ENCODE measurements at regions not wholly inside any gene's neighbourhood (a gene's known extent, or its start where the extent isn't known, plus 50 kb on each side); places are given as distances from the start of the nearest gene placed in this dataset.

- no peak for TF ChIP-seq ZNF274 (IDR thresholded peaks at IDR 0.05; ENCODE audit: low read depth, low read length)
- TF ChIP-seq SUZ12 (IDR thresholded peaks at IDR 0.05; ENCODE audit: extremely low read depth, insufficient read depth, insufficient read length): no peak
- TF ChIP-seq YY1 (IDR thresholded peaks at IDR 0.05; ENCODE audit: insufficient read depth, insufficient read length): no peak
These were observed 1310.5 kb upstream of the CITED2 start for GRCh38 chr6:140684776-140685550.
